ACC112 (cell line): ENCODE measurements at regions not wholly inside any gene's neighbourhood (a gene's known extent, or its start where the extent isn't known, plus 50 kb on each side); places are given as distances from the start of the nearest gene placed in this dataset.
"Not testable (repeated sequence)": the region's sequence is repeated elsewhere in the genome, so short reads cannot be mapped to it uniquely, and the experiment has no call there.

Experiments
- H2AFZ ChIP-seq: fragments of 200-600 bp; sonication (generic); one replicate; pipeline ENCODE4 v1.6.0; 2017; ENCODE audit warnings: antibody characterized with exemption, low read length; ENCODE audit not compliant: unreplicated experiment
- H3K27ac ChIP-seq: fragments of 200-600 bp; sonication (generic); 2 replicates; pipeline ENCODE4 v1.5.1; 2014; ENCODE audit warnings: low read depth, mild to moderate bottlenecking, antibody characterized with exemption, low read length, moderate library complexity
- H3K27me3 ChIP-seq: fragments of 200-600 bp; sonication (generic); 2 replicates; pipeline ENCODE4 v1.6.1; 2014; ENCODE audit warnings: mild to moderate bottlenecking, antibody characterized with exemption, low read length, moderate library complexity, mixed read lengths; ENCODE audit not compliant: insufficient read depth
- H3K36me3 ChIP-seq: fragments of 200-600 bp; sonication (generic); 2 replicates; pipeline ENCODE4 v1.6.1; 2016; ENCODE audit warnings: mild to moderate bottlenecking, antibody characterized with exemption, low read length, moderate library complexity, mixed read lengths; ENCODE audit not compliant: insufficient read depth
- H3K4me1 ChIP-seq: fragments of 200-600 bp; sonication (generic); one replicate; pipeline ENCODE4 v1.6.1; 2016; ENCODE audit warnings: low read length, mixed read lengths; ENCODE audit not compliant: insufficient read depth, unreplicated experiment, control insufficient read depth
- H3K4me3 ChIP-seq: fragments of 200-600 bp; sonication (generic); 2 replicates; pipeline ENCODE4 v1.5.1; 2014; ENCODE audit warnings: mild to moderate bottlenecking, low read depth, low read length
- H3K79me2 ChIP-seq: fragments of 200-600 bp; sonication (generic); one replicate; pipeline ENCODE4 v1.6.0; 2016; ENCODE audit warnings: low read length; ENCODE audit not compliant: control insufficient read depth, unreplicated experiment, insufficient read depth

- 0 out of 2 replicates have a peak, but pooled peaks cover 3% of the 10 kb centered on the region for H3K27me3 ChIP-seq
- H3K36me3 ChIP-seq = no peaks in the 10 kb centered on the region
- no peaks in the 10 kb centered on the region for H3K4me1 ChIP-seq
- no peak overlapping the region for H2AFZ ChIP-seq
- H3K79me2 ChIP-seq = no peaks in the 10 kb centered on the region
- H3K27ac ChIP-seq = no peak overlapping the region
- H3K4me3 ChIP-seq = no peak overlapping the region
Observed at GRCh38 chr1:213337025-213337678, 286.1 kb downstream of the RPS6KC1 start.

GRCh38 chr1:213340593-213340992 is 289.6 kb downstream of the RPS6KC1 start:
- Histone ChIP-seq H2AFZ (no peak overlapping the region), H3K36me3 (no peaks in the 10 kb centered on the region), H3K27me3 (peaks cover 9% of the 10 kb centered on the region; the same call in 1 of the 2 replicates), H3K4me3 (no peak overlapping the region), H3K79me2 (no peaks in the 10 kb centered on the region), H3K27ac (no peak overlapping the region), H3K4me1 (no peaks in the 10 kb centered on the region)

GRCh38 chr1:213345621-213346020 is 294.6 kb downstream of the RPS6KC1 start:
- Histone ChIP-seq H3K27ac (no peak overlapping the region), H3K4me1 (no peaks in the 10 kb centered on the region), H3K79me2 (no peaks in the 10 kb centered on the region), H3K27me3 (peaks cover 20% of the 10 kb centered on the region), H2AFZ (no peak overlapping the region), H3K4me3 (no peak overlapping the region), H3K36me3 (no peaks in the 10 kb centered on the region)

- H3K36me3 ChIP-seq = no peaks in the 10 kb centered on the region
- no peak overlapping the region for H2AFZ ChIP-seq
- H3K4me3 ChIP-seq = no peak overlapping the region
- H3K4me1 ChIP-seq = no peaks in the 10 kb centered on the region
- no peak overlapping the region for H3K27ac ChIP-seq
- H3K79me2 ChIP-seq = no peaks in the 10 kb centered on the region
- peaks cover 13% of the 10 kb centered on the region for H3K27me3 ChIP-seq
Observed at GRCh38 chr1:213357403-213357802, 306.4 kb downstream of the RPS6KC1 start.

- H3K4me3 ChIP-seq, H3K27me3 ChIP-seq: not testable (repeated sequence)
Observed at GRCh38 chr1:213358368-213358767, 307.3 kb downstream of the RPS6KC1 start.

GRCh38 chr1:213362598-213362997 is 311.6 kb downstream of the RPS6KC1 start:
- peaks cover 14% of the 10 kb centered on the region for H3K27me3 ChIP-seq
- no peak overlapping the region for H3K4me3 ChIP-seq
- H3K36me3 ChIP-seq = no peaks in the 10 kb centered on the region
- no peaks in the 10 kb centered on the region for H3K4me1 ChIP-seq
- no peak overlapping the region for H2AFZ ChIP-seq
- no peaks in the 10 kb centered on the region for H3K79me2 ChIP-seq
- no peak overlapping the region for H3K27ac ChIP-seq

More at GRCh38 chr1:213358368-213358767, 307.3 kb downstream of the RPS6KC1 start:
- not testable (repeated sequence) for H3K79me2 ChIP-seq, H3K36me3 ChIP-seq, H3K4me1 ChIP-seq, H2AFZ ChIP-seq, H3K27ac ChIP-seq

- Histone ChIP-seq H3K36me3 (no peaks in the 10 kb centered on the region), H3K4me3 (no peak overlapping the region), H2AFZ (no peak overlapping the region), H3K79me2 (no peaks in the 10 kb centered on the region), H3K27me3 (peaks cover 19% of the 10 kb centered on the region), H3K4me1 (no peaks in the 10 kb centered on the region), H3K27ac (no peak overlapping the region)
Observed at GRCh38 chr1:213366141-213366831, 315.2 kb downstream of the RPS6KC1 start.

- Histone ChIP-seq H3K79me2 (no peaks in the 10 kb centered on the region), H2AFZ (no peak overlapping the region), H3K36me3 (no peaks in the 10 kb centered on the region), H3K27me3 (peaks cover 19% of the 10 kb centered on the region), H3K27ac (no peak overlapping the region), H3K4me3 (no peak overlapping the region), H3K4me1 (no peaks in the 10 kb centered on the region)
Observed at GRCh38 chr1:213369465-213369864, 318.4 kb downstream of the RPS6KC1 start.

GRCh38 chr1:213370523-213370922 is 319.5 kb downstream of the RPS6KC1 start:
- H3K79me2 ChIP-seq = no peaks in the 10 kb centered on the region
- no peak overlapping the region for H2AFZ ChIP-seq
- no peak overlapping the region for H3K4me3 ChIP-seq
- no peaks in the 10 kb centered on the region for H3K36me3 ChIP-seq
- peaks cover 19% of the 10 kb centered on the region for H3K27me3 ChIP-seq
- no peaks in the 10 kb centered on the region for H3K4me1 ChIP-seq
- H3K27ac ChIP-seq = no peak overlapping the region

GRCh38 chr1:213371525-213371846 is 320.4 kb downstream of the RPS6KC1 start:
- Histone ChIP-seq H2AFZ (no peak overlapping the region), H3K27ac (no peak overlapping the region), H3K79me2 (no peaks in the 10 kb centered on the region), H3K4me1 (no peaks in the 10 kb centered on the region), H3K27me3 (peaks cover 15% of the 10 kb centered on the region), H3K36me3 (no peaks in the 10 kb centered on the region), H3K4me3 (no peak overlapping the region)
